SH-SY5Y (cell line): ENCODE measurements at regions not wholly inside any gene's neighbourhood (a gene's known extent, or its start where the extent isn't known, plus 50 kb on each side); places are given as distances from the start of the nearest gene placed in this dataset.

Experiments used
- GATA2 ChIP-seq: IDR thresholded peaks from 2 replicates; pipeline ENCODE4 v1.6.1; 2011; ENCODE audit warnings: mild to moderate bottlenecking, low read depth, low read length
- GATA3 ChIP-seq: IDR thresholded peaks from 2 replicates; pipeline ENCODE4 v1.6.1; 2011; ENCODE audit warnings: low read depth, mild to moderate bottlenecking, low read length, moderate library complexity

- TF ChIP-seq GATA3 (no peak), GATA2 (no peak)
Measured at GRCh38 chr4:19171832-19172231, 1079.9 kb upstream of the SLIT2 start.
